Heart right ventricle (tissue), 16 donors: ENCODE measurements at regions not wholly inside any gene's neighbourhood (a gene's known extent, or its start where the extent isn't known, plus 50 kb on each side); places are given as distances from the start of the nearest gene placed in this dataset.
"Not testable (repeated sequence)": the region's sequence is repeated elsewhere in the genome, so short reads cannot be mapped to it uniquely, and the experiment has no call there.

Source experiments
- ATAC-seq, 8 donors: fragments of 200-7000 bp; cut with Tn5 transposase; one replicate each; pipeline ENCODE4 v1.9.1; 2020; ENCODE audit warnings: mild to moderate bottlenecking in 8 of 8, moderate library complexity in 8 of 8, moderate number of reproducible peaks in 1 of 8
- DNase-seq, 2 donors: peaks; one replicate each; pipeline ENCODE4 v3.0.0-alpha.2; 2020
- H3K27ac ChIP-seq, 10 donors: fragments of 200-600 bp; sonication (generic) in 2 of 10; one replicate each; pipeline versions ENCODE4 v1.5.0 to v1.8.0; 2020 to 2022; ENCODE audit warnings: mild to moderate bottlenecking in 3 of 10
- H3K27me3 ChIP-seq, 7 donors: fragments of 200-600 bp; one replicate each; pipeline ENCODE4 v1.8.0; 2021 to 2022; ENCODE audit warnings: mild to moderate bottlenecking in 2 of 7
- H3K36me3 ChIP-seq, 9 donors: fragments of 200-600 bp; sonication (generic) in 1 of 9; one replicate each; pipeline versions ENCODE4 v1.5.0 to v1.8.0; 2020 to 2022; ENCODE audit warnings: mild to moderate bottlenecking in 2 of 9
- H3K4me1 ChIP-seq, 9 donors: fragments of 200-600 bp; sonication (generic) in 1 of 9; one replicate each; pipeline versions ENCODE4 v1.5.0 to v1.8.0; 2020 to 2022; ENCODE audit warnings: mild to moderate bottlenecking in 4 of 9
- H3K4me3 ChIP-seq, 10 donors: fragments of 200-600 bp; sonication (generic) in 2 of 10; one replicate each; pipeline versions ENCODE4 v1.5.0 to v1.8.0; 2020 to 2022; ENCODE audit warnings: mild to moderate bottlenecking in 7 of 10, moderate library complexity in 2 of 10
- H3K9me3 ChIP-seq, 11 donors: fragments of 200-600 bp in 10 of 11; sonication (generic) in 2 of 11; one replicate each; pipeline versions ENCODE4 v1.5.0 to v1.8.0; 2013 to 2022; ENCODE audit warnings: mild to moderate bottlenecking in 2 of 11, control low read depth in 1 of 11, moderate library complexity in 1 of 11
- WGBS, 2 donors: extraction: QIAGEN DNeasy Blood & Tissue Kit; methylation state at CpG; one replicate each; pipeline ENCODE4 v1.1.7; 2013; ENCODE audit warnings: inconsistent platforms in 1 of 2; 5-methylcytosine and 5-hydroxymethylcytosine counted together
- intact Hi-C, 10 donors: fragments of 100-400 bp; cut with DNase I; formaldehyde crosslinking; loops; one replicate each; pipeline versions ENCODE4 v1.11.1 to v1.14.2; 2022
- TF ChIP-seq, protein P1 (sequence below), 9 donors: fragments of 200-600 bp; sonication (generic) in 2 of 9; IDR thresholded peaks; one replicate each; pipeline versions ENCODE4 v1.5.0 to v1.8.0; 2021 to 2022; ENCODE audit warnings: antibody characterized with exemption in 9 of 9, mild to moderate bottlenecking in 5 of 9, moderate library complexity in 1 of 9
- donor health status: Arrhythmogenic right ventricular cardiomyopathy.
- donor health status: ischemic (EF 13 %, LVEDD 7.1; RV severe dilation, severe dysfunction).
- donor health status: healthy with polysubstance abuse.
- donor health status: DM: no; HTN: yes; CAD: no.
- donor health status: DM: no; HTN: no; CAD: no.
- donor health status: ischemic (EF 25% LVEDD 6.9; RV normal size, moderate dysfunction).
- donor health status: ischemic (EF 25% LVEDD 5.7; RV mildly dilated, moderate dysfunction).
- donor health status: healthy.
- donor health status: DM: yes; HTN: yes; CAD: no.
- donor health status: Ischemic cardiomyopathy.
- donor health status: ischemic (EF 35%, LVEDD 5.7; RV mildly dilated, moderate dysfunction).
- donor health status: nonischemic (EF 11% LVEDD 7.7; RV severe dilation, severe dysfunction).
- donor health status: DM: yes; HTN: yes; CAD: no.
- donor health status: PGD.
- donor health status: ischemic (EF 29% LVEDD 5.4; RV normal size, mild dysfunction).
- donor health status: nonischemic (EF 23%, LVEDD 6.1; RV moderate dilation, normal function).

DNA sequence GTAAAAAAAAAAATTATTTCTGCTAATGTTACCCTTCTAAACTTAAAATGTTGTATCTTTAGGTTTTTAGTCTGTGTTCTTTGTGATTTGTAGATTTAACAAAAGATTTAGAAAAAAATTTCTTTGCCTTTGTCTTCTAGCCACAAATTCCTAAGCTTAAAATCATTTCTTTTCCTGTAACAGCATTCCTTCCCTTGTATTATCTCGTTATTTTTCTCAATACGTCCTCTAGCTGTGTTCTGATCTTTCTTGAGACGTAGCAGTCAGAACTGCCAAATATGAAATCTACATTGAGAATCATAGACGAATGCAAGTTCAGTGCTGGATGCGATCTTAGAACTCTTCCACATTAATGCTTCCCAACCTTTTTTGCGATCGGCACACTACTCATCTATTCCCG lies 283.1 kb downstream of the UTRN start:
- WGBS, 2 donors: 88 to 93% methylated on average over 8 of the region's 8 CpGs
- peaks cover 0 to 22% (median 0%) of the 10 kb centered on the region in 9 donors for H3K4me1 ChIP-seq
- H3K27ac ChIP-seq: no peak overlapping the region
- no peaks in the 10 kb centered on the region for H3K9me3 ChIP-seq
- no peak overlapping the region for H3K4me3 ChIP-seq
- intact Hi-C loops: no loop called here
- H3K27me3 ChIP-seq: no peaks in the 10 kb centered on the region
- TF ChIP-seq, protein P1, sequence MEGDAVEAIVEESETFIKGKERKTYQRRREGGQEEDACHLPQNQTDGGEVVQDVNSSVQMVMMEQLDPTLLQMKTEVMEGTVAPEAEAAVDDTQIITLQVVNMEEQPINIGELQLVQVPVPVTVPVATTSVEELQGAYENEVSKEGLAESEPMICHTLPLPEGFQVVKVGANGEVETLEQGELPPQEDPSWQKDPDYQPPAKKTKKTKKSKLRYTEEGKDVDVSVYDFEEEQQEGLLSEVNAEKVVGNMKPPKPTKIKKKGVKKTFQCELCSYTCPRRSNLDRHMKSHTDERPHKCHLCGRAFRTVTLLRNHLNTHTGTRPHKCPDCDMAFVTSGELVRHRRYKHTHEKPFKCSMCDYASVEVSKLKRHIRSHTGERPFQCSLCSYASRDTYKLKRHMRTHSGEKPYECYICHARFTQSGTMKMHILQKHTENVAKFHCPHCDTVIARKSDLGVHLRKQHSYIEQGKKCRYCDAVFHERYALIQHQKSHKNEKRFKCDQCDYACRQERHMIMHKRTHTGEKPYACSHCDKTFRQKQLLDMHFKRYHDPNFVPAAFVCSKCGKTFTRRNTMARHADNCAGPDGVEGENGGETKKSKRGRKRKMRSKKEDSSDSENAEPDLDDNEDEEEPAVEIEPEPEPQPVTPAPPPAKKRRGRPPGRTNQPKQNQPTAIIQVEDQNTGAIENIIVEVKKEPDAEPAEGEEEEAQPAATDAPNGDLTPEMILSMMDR (IDR thresholded peaks at IDR 0.05): no peak
- H3K36me3 ChIP-seq: peaks cover 0 to 81% (median 9%) of the 10 kb centered on the region in 9 donors
- no peak for ATAC-seq
- no peak for DNase-seq

- DNase-seq, ATAC-seq, H3K27me3 ChIP-seq, H3K4me1 ChIP-seq, H3K27ac ChIP-seq, H3K9me3 ChIP-seq, intact Hi-C loops, H3K4me3 ChIP-seq: not testable (repeated sequence)
- peaks cover 0 to 85% (median 9%) of the 10 kb centered on the region in 9 donors for H3K36me3 ChIP-seq
- WGBS, 2 donors: 89 to 100% methylated on average over 1 of the region's 1 CpG
Measured at GRCh38 chr6:144572541-144572940, 287.4 kb downstream of the UTRN start.

- Histone ChIP-seq H3K27me3 (no peaks in the 10 kb centered on the region), H3K4me3 (no peak overlapping the region), H3K36me3 (peaks cover 0 to 85% (median 14%) of the 10 kb centered on the region in 9 donors), H3K27ac (no peak overlapping the region), H3K9me3 (no peaks in the 10 kb centered on the region), H3K4me1 (peaks cover 0 to 11% (median 0%) of the 10 kb centered on the region in 9 donors)
- ATAC-seq: no peak
- TF ChIP-seq, protein P1 (IDR thresholded peaks at IDR 0.05): no peak
- DNase-seq: no peak
- intact Hi-C loops: no loop called here
- 73 to 96% methylated on average over 2 of the region's 2 CpGs for WGBS, 2 donors
Measured at GRCh38 chr6:144574796-144575195, 289.7 kb downstream of the UTRN start.

- no peak for ATAC-seq
- DNase-seq: no peak
- Histone ChIP-seq H3K9me3 (no peaks in the 10 kb centered on the region), H3K36me3 (peaks cover 0 to 85% (median 14%) of the 10 kb centered on the region in 9 donors), H3K27ac (no peak overlapping the region), H3K27me3 (no peaks in the 10 kb centered on the region), H3K4me3 (no peak overlapping the region), H3K4me1 (peaks cover 0 to 11% (median 0%) of the 10 kb centered on the region in 9 donors)
- TF ChIP-seq, protein P1 (IDR thresholded peaks at IDR 0.05): no peak
- intact Hi-C loops: no loop called here
- WGBS, 2 donors: 97% methylated on average over 3 of the region's 3 CpGs
Measured at GRCh38 chr6:144575327-144575726, 290.2 kb downstream of the UTRN start.

DNA sequence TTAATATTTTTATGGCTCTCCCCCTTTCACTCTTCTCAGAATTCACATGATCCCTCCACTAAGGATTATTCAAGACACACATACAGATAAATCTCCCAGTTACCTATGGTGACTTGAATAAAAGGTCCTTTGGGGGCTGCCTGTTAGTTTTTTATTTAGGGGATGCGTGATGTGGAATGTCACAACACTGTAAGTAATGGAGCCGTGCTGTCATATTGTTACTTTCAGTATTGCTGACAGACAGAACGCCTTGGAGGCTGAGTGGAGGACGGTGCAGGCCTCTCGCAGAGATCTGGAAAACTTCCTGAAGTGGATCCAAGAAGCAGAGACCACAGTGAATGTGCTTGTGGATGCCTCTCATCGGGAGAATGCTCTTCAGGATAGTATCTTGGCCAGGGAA lies 291.7 kb downstream of the UTRN start:
- Histone ChIP-seq H3K27ac (no peak overlapping the region), H3K4me1 (peaks cover 0 to 19% (median 3%) of the 10 kb centered on the region in 9 donors), H3K27me3 (no peaks in the 10 kb centered on the region), H3K9me3 (no peaks in the 10 kb centered on the region), H3K36me3 (peaks cover 0 to 76% (median 14%) of the 10 kb centered on the region in 9 donors), H3K4me3 (no peak overlapping the region)
- 88 to 94% methylated on average over 6 of the region's 6 CpGs for WGBS, 2 donors
- ATAC-seq: no peak
- intact Hi-C loops: no loop called here
- TF ChIP-seq, protein P1 (IDR thresholded peaks at IDR 0.05): no peak
- DNase-seq: no peak
